OCI-LY1 (cell line): ENCODE measurements at regions not wholly inside any gene's neighbourhood (a gene's known extent, or its start where the extent isn't known, plus 50 kb on each side); places are given as distances from the start of the nearest gene placed in this dataset.

Experiments
- EZH2 ChIP-seq: fragments of 200-600 bp; sonication (generic), shearing (Covaris generic); IDR thresholded peaks from 2 replicates; pipeline ENCODE4 v1.8.0; 2017; ENCODE audit warnings: borderline replicate concordance, mixed run types, mild to moderate bottlenecking, antibody characterized with exemption, low read length, moderate library complexity, mixed read lengths
- TF ChIP-seq, protein P1 (sequence below): fragments of 200-600 bp; sonication (generic), shearing (Covaris generic); IDR thresholded peaks from 2 replicates; pipeline ENCODE4 v1.5.1; 2017; ENCODE audit warnings: mild to moderate bottlenecking, antibody characterized with exemption, low read length, moderate library complexity, mixed read lengths

DNA sequence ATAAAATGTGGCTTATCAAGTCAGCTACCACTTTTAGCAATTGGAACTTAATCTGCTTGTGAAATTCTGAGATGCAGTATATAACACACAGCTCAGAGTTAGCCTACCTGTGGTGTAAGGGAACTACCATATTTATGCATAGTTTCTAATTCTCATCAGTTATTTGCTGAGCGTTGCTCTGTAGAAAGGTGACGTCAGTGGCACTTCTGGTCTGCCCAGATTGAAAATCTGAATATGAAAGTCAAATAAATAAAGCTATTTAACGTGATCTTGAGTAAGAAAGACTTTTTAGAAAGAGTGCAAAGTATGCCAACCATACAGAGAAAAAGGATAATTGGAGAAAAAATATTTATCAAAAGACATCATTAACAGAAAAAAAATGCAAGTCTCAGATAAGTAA lies 938.9 kb upstream of the NOVA1 start:
- TF ChIP-seq, protein P1, sequence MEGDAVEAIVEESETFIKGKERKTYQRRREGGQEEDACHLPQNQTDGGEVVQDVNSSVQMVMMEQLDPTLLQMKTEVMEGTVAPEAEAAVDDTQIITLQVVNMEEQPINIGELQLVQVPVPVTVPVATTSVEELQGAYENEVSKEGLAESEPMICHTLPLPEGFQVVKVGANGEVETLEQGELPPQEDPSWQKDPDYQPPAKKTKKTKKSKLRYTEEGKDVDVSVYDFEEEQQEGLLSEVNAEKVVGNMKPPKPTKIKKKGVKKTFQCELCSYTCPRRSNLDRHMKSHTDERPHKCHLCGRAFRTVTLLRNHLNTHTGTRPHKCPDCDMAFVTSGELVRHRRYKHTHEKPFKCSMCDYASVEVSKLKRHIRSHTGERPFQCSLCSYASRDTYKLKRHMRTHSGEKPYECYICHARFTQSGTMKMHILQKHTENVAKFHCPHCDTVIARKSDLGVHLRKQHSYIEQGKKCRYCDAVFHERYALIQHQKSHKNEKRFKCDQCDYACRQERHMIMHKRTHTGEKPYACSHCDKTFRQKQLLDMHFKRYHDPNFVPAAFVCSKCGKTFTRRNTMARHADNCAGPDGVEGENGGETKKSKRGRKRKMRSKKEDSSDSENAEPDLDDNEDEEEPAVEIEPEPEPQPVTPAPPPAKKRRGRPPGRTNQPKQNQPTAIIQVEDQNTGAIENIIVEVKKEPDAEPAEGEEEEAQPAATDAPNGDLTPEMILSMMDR: no peak
- TF ChIP-seq EZH2: no peak
